GM12878 (cell line): ENCODE measurements at regions not wholly inside any gene's neighbourhood (a gene's known extent, or its start where the extent isn't known, plus 50 kb on each side); places are given as distances from the start of the nearest gene placed in this dataset.

Experiments
- ATAC-seq: fragments of 200-7000 bp; cut with Tn5 transposase; 3 replicates; pipeline ENCODE4 v1.9.1; 2020; ENCODE audit warnings: mild to moderate bottlenecking, moderate library complexity
- BruUV-seq: library from RNA; stranded (reverse); fragments of 400-500 nt; replicated peaks from 2 replicates; lab custom pipeline; 2021; lab: Mats Ljungman, UMichigan
- CTCF ChIA-PET: fragments of 300-600 bp; sonication (Branson Sonifier 250); formaldehyde crosslinking; extraction: SDS; loops from one replicate; lab custom pipeline; 2021; ENCODE audit warnings: inconsistent platforms; lab: Yijun Ruan, JAX
- POLR2A ChIA-PET: fragments of 350-600 bp; formaldehyde crosslinking; extraction: SDS; loops from one replicate; lab custom pipeline; 2021; ENCODE audit warnings: inconsistent platforms; lab: Charles Lee
- RAD21 ChIA-PET: fragments of 300-600 bp; sonication (Branson Sonifier 250); formaldehyde crosslinking; loops from one replicate; lab custom pipeline; 2023; ENCODE audit warnings: antibody characterized with exemption; ENCODE audit not compliant: unreplicated experiment; lab: Charles Lee
- SMC1A ChIA-PET: fragments of 300-600 bp; sonication (Branson Sonifier 250); formaldehyde crosslinking; loops from one replicate; lab custom pipeline; 2023; ENCODE audit not compliant: unreplicated experiment, uncharacterized antibody; lab: Charles Lee
- DNase-seq: peaks from one replicate; pipeline ENCODE4 v3.0.0-alpha.2; 2011; ENCODE audit warnings: low read depth, low spot score
- FAIRE-seq: peaks from 3 replicates; lab custom pipeline; 2011; peaks lifted over from hg19 to GRCh38; lab: Jason Lieb, UNC
- H2AFZ ChIP-seq: 2 replicates; pipeline ENCODE4 v1.6.0; 2011; ENCODE audit warnings: low read depth, low read length, control low read depth; ENCODE audit not compliant: control insufficient read depth
- H3K27ac ChIP-seq: 2 replicates; pipeline ENCODE4 v1.5.1; 2011; ENCODE audit warnings: control low read depth; ENCODE audit not compliant: control insufficient read depth, insufficient read depth
- H3K27me3 ChIP-seq, 2 experiments: replicated peaks in 1 of 2; 2 replicates each; pipeline versions ENCODE4 v1.6.0 to v1.6.1; 2011; ENCODE audit warnings: low read length in 1 of 2; ENCODE audit not compliant: control insufficient read depth in 2 of 2, insufficient read depth in 2 of 2
- H3K36me3 ChIP-seq, 2 experiments: 2 replicates each; pipeline ENCODE4 v1.5.1; 2011; ENCODE audit warnings: low read length in 1 of 2; ENCODE audit not compliant: control insufficient read depth in 2 of 2, insufficient read depth in 2 of 2
- H3K4me1 ChIP-seq: 2 replicates; pipeline ENCODE4 v1.6.1; 2011; ENCODE audit warnings: mild to moderate bottlenecking, low read length, moderate library complexity, mixed read lengths; ENCODE audit not compliant: control insufficient read depth, insufficient read depth
- H3K4me2 ChIP-seq: 2 replicates; pipeline ENCODE4 v1.6.0; 2011; ENCODE audit warnings: control low read depth; ENCODE audit not compliant: control insufficient read depth, insufficient read depth
- H3K4me3 ChIP-seq: fragments of 200-600 bp; sonication (generic); 2 replicates; pipeline ENCODE4 v1.5.1; 2016
- H3K79me2 ChIP-seq: 2 replicates; pipeline ENCODE4 v1.6.0; 2011; ENCODE audit warnings: low read length; ENCODE audit not compliant: control insufficient read depth, insufficient read depth
- H3K9ac ChIP-seq: 2 replicates; pipeline ENCODE4 v1.8.0; 2011; ENCODE audit warnings: low read length, control low read depth, mixed read lengths; ENCODE audit not compliant: control insufficient read depth, insufficient read depth
- H3K9me3 ChIP-seq: replicated peaks from 3 replicates; pipeline ENCODE4 v1.5.1; 2011; ENCODE audit warnings: mild to moderate bottlenecking, low read length; ENCODE audit not compliant: control insufficient read depth, insufficient read depth
- H4K20me1 ChIP-seq: 2 replicates; pipeline ENCODE4 v1.6.0; 2011; ENCODE audit not compliant: control insufficient read depth, insufficient read depth
- FOXM1 ChIP-seq: IDR thresholded peaks from 2 replicates; pipeline ENCODE4 v1.6.1; 2012; ENCODE audit warnings: low read depth, mild to moderate bottlenecking, inconsistent platforms, low read length, moderate library complexity
- NR2C1 ChIP-seq: fragments of 450-650 bp; IDR thresholded peaks from 2 replicates; pipeline ENCODE4 v1.6.1; 2017; ENCODE audit warnings: antibody characterized with exemption, mild to moderate bottlenecking, moderate library complexity
- PAX8 ChIP-seq: fragments of 450-650 bp; IDR thresholded peaks from 2 replicates; pipeline ENCODE4 v1.6.1; 2017; ENCODE audit warnings: mild to moderate bottlenecking, moderate library complexity
- PBX3 ChIP-seq: IDR thresholded peaks from 2 replicates; pipeline ENCODE4 v1.6.1; 2011; ENCODE audit warnings: mild to moderate bottlenecking, low read depth, low read length, moderate library complexity; ENCODE audit not compliant: insufficient replicate concordance
- ZBTB4 ChIP-seq: fragments of 450-650 bp; formaldehyde crosslinking; IDR thresholded peaks from 2 replicates; pipeline ENCODE4 v1.4.0; 2022; ENCODE audit warnings: mild to moderate bottlenecking, moderate library complexity
- WGBS: methylation state at CpG from one replicate; pipeline ENCODE4 v1.1.6; 2016; ENCODE audit warnings: low lambda C conversion rate; ENCODE audit not compliant: insufficient replicate concordance, insufficient coverage; ENCODE audit errors: missing lambda C conversion rate; 5-methylcytosine and 5-hydroxymethylcytosine counted together
- in situ Hi-C: fragments of 300-500 bp; cut with MboI; formaldehyde crosslinking; loops from 9 replicates; pipeline ENCODE4 v1.14.3; 2018; ENCODE audit warnings: mixed read lengths
- intact Hi-C: fragments of 100-400 bp; cut with micrococcal nuclease; formaldehyde crosslinking; loops from one replicate; pipeline ENCODE4 v1.14.2; 2022; ENCODE audit not compliant: unreplicated experiment
- TF ChIP-seq, protein P1 (sequence below): fragments of 450-650 bp; IDR thresholded peaks from 2 replicates; pipeline ENCODE4 v1.6.1; 2017; ENCODE audit warnings: antibody characterized with exemption, mild to moderate bottlenecking, moderate library complexity

- TF ChIP-seq FOXM1 (no peak), ZBTB4 (no peak)
Observed at GRCh38 chr14:31930070-31930469, 147.0 kb upstream of the ARHGAP5 start (continued).

DNA sequence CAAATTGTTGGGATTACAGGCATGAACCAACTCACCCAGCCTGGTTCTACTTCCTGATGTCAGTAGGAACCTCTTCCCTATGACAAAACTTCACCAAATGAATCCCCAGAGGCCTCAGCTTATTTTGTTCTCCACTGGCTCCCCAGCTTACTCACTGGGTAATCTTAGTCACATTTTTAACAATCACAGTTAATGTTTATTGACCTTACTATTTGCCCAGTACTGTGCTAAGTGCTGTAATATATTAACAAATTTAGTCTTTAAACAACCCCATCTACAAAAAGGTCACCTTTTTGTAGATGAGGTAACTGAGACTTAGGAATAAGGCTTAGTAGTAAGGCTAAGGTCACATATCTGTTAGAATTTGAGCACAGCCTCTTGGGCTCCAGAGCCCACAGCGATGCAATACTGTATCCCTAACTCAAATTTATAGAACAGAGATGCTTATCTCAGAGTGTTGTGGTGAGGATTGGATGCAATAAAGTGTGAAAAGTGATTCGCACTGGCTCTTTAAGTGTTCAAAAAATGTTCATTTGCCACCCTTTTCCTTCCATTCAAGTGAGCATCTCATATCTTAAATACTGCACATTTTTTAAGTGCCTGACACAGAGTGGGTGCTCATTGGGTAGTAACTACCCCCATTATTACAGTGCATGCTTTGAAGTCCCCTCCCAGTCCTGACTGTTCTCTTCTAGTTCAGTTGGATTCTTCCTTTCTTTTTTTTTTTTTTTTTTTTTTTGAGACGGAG is 146.4 kb upstream of the ARHGAP5 start:
- H3K4me2 ChIP-seq = no peak overlapping the region
- no peak overlapping the region for H3K9ac ChIP-seq
- no TSS peak for BruUV-seq
- ChIA-PET POLR2A (no interaction called here), CTCF (interaction anchor here (1.5 to 11.7 kb wide), 3 partner anchors 321 to 539 kb away, joined by 3 to 175 read pairs (median 6); no protein-coding TSS in a partner anchor)
- H3K4me3 ChIP-seq = no peak overlapping the region
- H3K4me1 ChIP-seq = no peaks in the 10 kb centered on the region
- no peaks in the 10 kb centered on the region for H3K79me2 ChIP-seq
- 55% methylated on average over 2 of the region's 3 CpGs for WGBS
- TF ChIP-seq PBX3 (no peak), NR2C1 (no peak), PAX8 (no peak)
- TF ChIP-seq, protein P1, sequence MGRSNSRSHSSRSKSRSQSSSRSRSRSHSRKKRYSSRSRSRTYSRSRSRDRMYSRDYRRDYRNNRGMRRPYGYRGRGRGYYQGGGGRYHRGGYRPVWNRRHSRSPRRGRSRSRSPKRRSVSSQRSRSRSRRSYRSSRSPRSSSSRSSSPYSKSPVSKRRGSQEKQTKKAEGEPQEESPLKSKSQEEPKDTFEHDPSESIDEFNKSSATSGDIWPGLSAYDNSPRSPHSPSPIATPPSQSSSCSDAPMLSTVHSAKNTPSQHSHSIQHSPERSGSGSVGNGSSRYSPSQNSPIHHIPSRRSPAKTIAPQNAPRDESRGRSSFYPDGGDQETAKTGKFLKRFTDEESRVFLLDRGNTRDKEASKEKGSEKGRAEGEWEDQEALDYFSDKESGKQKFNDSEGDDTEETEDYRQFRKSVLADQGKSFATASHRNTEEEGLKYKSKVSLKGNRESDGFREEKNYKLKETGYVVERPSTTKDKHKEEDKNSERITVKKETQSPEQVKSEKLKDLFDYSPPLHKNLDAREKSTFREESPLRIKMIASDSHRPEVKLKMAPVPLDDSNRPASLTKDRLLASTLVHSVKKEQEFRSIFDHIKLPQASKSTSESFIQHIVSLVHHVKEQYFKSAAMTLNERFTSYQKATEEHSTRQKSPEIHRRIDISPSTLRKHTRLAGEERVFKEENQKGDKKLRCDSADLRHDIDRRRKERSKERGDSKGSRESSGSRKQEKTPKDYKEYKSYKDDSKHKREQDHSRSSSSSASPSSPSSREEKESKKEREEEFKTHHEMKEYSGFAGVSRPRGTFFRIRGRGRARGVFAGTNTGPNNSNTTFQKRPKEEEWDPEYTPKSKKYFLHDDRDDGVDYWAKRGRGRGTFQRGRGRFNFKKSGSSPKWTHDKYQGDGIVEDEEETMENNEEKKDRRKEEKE = no peak
- TF ChIP-seq, all 136 proteins: peak for 0
- Histone ChIP-seq H3K36me3 (no peaks in the 10 kb centered on the region), H4K20me1 (no peaks in the 10 kb centered on the region), H3K9me3 (no peaks in the 10 kb centered on the region), H3K27ac (no peak overlapping the region), H2AFZ (no peak overlapping the region), H3K27me3 (no peaks in the 10 kb centered on the region)
- FAIRE-seq (no peak), DNase-seq (no peak), ATAC-seq (no peak)
- RAD21 ChIA-PET = interaction anchor here (0.6 to 1.3 kb wide), 2 partner anchors 9 to 30 kb away, joined by 3 to 5 read pairs; no protein-coding TSS in a partner anchor
- intact Hi-C loops (no loop called here), in situ Hi-C loops (loop anchor here (5.0 kb wide), 1 partner anchor 327 kb away; no protein-coding TSS in a partner anchor)
- SMC1A ChIA-PET = interaction anchor here (1.9 kb wide), 1 partner anchor 324 kb away, joined by 8 read pairs; no protein-coding TSS in a partner anchor
